GM23338 (cell line): ENCODE measurements at regions not wholly inside any gene's neighbourhood (a gene's known extent, or its start where the extent isn't known, plus 50 kb on each side); places are given as distances from the start of the nearest gene placed in this dataset.

Source experiments
- ATAC-seq: fragments of 200-7000 bp; cut with Tn5 transposase; 3 replicates; pipeline ENCODE4 v1.9.1; 2020
- DNase-seq: peaks from one replicate; pipeline ENCODE4 v3.0.0-alpha.2; 2015; ENCODE audit warnings: low spot score
- H2AFZ ChIP-seq: fragments of 200-600 bp; sonication (generic); 2 replicates; pipeline ENCODE4 v1.8.0; 2016; ENCODE audit warnings: antibody characterized with exemption, mild to moderate bottlenecking, moderate library complexity
- H3F3A ChIP-seq: fragments of 200-600 bp; sonication (generic); replicated peaks from 2 replicates; pipeline ENCODE4 v1.8.0; 2017; ENCODE audit warnings: antibody characterized with exemption, mixed run types, low read depth
- H3K27ac ChIP-seq: fragments of 200-600 bp; sonication (generic); 2 replicates; pipeline ENCODE4 v1.6.1; 2016; ENCODE audit warnings: low read depth
- H3K27me3 ChIP-seq: fragments of 200-600 bp; sonication (generic); 2 replicates; pipeline ENCODE4 v1.8.0; 2016; ENCODE audit warnings: mild to moderate bottlenecking, mixed run types, moderate library complexity; ENCODE audit not compliant: insufficient read depth
- H3K36me3 ChIP-seq: fragments of 200-600 bp; sonication (generic); 2 replicates; pipeline ENCODE4 v1.8.0; 2016; ENCODE audit warnings: mild to moderate bottlenecking; ENCODE audit not compliant: insufficient read depth
- H3K4me1 ChIP-seq: fragments of 200-600 bp; sonication (generic); 2 replicates; pipeline ENCODE4 v1.8.0; 2016; ENCODE audit warnings: mild to moderate bottlenecking, moderate library complexity; ENCODE audit not compliant: insufficient read depth
- H3K4me2 ChIP-seq: fragments of 200-600 bp; sonication (generic); 2 replicates; pipeline ENCODE4 v1.7.1; 2017; ENCODE audit warnings: mixed run types
- H3K4me3 ChIP-seq: fragments of 200-600 bp; sonication (generic); 2 replicates; pipeline ENCODE4 v1.6.1; 2016; ENCODE audit warnings: mixed run types
- H3K79me2 ChIP-seq: fragments of 200-600 bp; sonication (generic); replicated peaks from 2 replicates; pipeline ENCODE4 v1.8.0; 2017; ENCODE audit warnings: mild to moderate bottlenecking; ENCODE audit not compliant: insufficient read depth
- H3K9me2 ChIP-seq: fragments of 200-600 bp; sonication (generic); 2 replicates; pipeline ENCODE4 v1.8.0; 2017; ENCODE audit not compliant: insufficient read depth
- H4K20me1 ChIP-seq: fragments of 200-600 bp; sonication (generic); replicated peaks from 2 replicates; pipeline ENCODE4 v1.8.0; 2017; ENCODE audit warnings: mild to moderate bottlenecking; ENCODE audit not compliant: insufficient read depth
- H3K27ac Mint-ChIP-seq: 2 replicates; pipeline ENCODE4 v1.8.0; 2020; ENCODE audit warnings: inconsistent platforms, mild to moderate bottlenecking, moderate library complexity, mixed read lengths
- H3K27me3 Mint-ChIP-seq: 3 replicates; pipeline ENCODE4 v1.8.0; 2022; ENCODE audit warnings: low read depth, mild to moderate bottlenecking, moderate library complexity, mixed read lengths, inconsistent platforms; ENCODE audit not compliant: insufficient read depth, poor library complexity
- H3K36me3 Mint-ChIP-seq: 3 replicates; pipeline ENCODE4 v1.8.0; 2021; ENCODE audit warnings: low read depth, mild to moderate bottlenecking, inconsistent platforms, moderate library complexity, mixed read lengths
- H3K4me1 Mint-ChIP-seq: 3 replicates; pipeline ENCODE4 v1.8.0; 2020; ENCODE audit warnings: mild to moderate bottlenecking, inconsistent platforms, mixed read lengths
- H3K4me3 Mint-ChIP-seq: 3 replicates; pipeline ENCODE4 v1.8.0; 2021; ENCODE audit warnings: moderate library complexity, mild to moderate bottlenecking, inconsistent platforms, mixed read lengths
- H3K9me3 Mint-ChIP-seq: 3 replicates; pipeline ENCODE4 v1.8.0; 2020; ENCODE audit warnings: moderate library complexity, mild to moderate bottlenecking, inconsistent platforms, mixed read lengths
- CREB1 ChIP-seq: fragments of 250-450 bp; sonication (Bioruptor Pico); IDR thresholded peaks from 2 replicates; pipeline ENCODE4 v1.5.0; 2020; ENCODE audit warnings: low read depth, mild to moderate bottlenecking, moderate library complexity
- EZH2 ChIP-seq: fragments of 200-600 bp; sonication (generic); IDR thresholded peaks from one replicate; pipeline ENCODE4 v1.8.0; 2017; ENCODE audit warnings: antibody characterized with exemption, mild to moderate bottlenecking, low read depth; ENCODE audit not compliant: unreplicated experiment
- EZH2phosphoT487 ChIP-seq: fragments of 200-600 bp; sonication (generic); IDR thresholded peaks from one replicate; pipeline ENCODE4 v1.8.1; 2018; ENCODE audit warnings: antibody characterized with exemption; ENCODE audit not compliant: unreplicated experiment
- JUNB ChIP-seq: IDR thresholded peaks from one replicate; pipeline ENCODE4 v1.6.1; 2016; ENCODE audit warnings: antibody characterized with exemption; ENCODE audit not compliant: unreplicated experiment
- NANOG ChIP-seq: IDR thresholded peaks from 2 replicates; pipeline ENCODE4 v1.6.1; 2016; ENCODE audit warnings: antibody characterized with exemption, borderline replicate concordance
- POLR2AphosphoS5 ChIP-seq: IDR thresholded peaks from 2 replicates; pipeline ENCODE4 v1.6.1; 2016; ENCODE audit warnings: antibody characterized with exemption, low read depth
- STAT1 ChIP-seq: IDR thresholded peaks from one replicate; pipeline ENCODE4 v1.6.1; 2016; ENCODE audit warnings: antibody characterized with exemption; ENCODE audit not compliant: unreplicated experiment
- ZNF114 ChIP-seq: fragments of 250-450 bp; sonication (Bioruptor Pico); IDR thresholded peaks from 2 replicates; pipeline ENCODE4 v1.5.0; 2020; ENCODE audit warnings: mild to moderate bottlenecking, moderate library complexity
- ZNF331 ChIP-seq: fragments of 250-450 bp; sonication (Bioruptor Pico); IDR thresholded peaks from 2 replicates; pipeline ENCODE4 v1.5.0; 2020; ENCODE audit warnings: low read depth, mild to moderate bottlenecking, moderate library complexity
- TF ChIP-seq, protein P1 (sequence below): IDR thresholded peaks from one replicate; pipeline ENCODE4 v1.6.1; 2018; ENCODE audit warnings: antibody characterized with exemption; ENCODE audit not compliant: unreplicated experiment
- TF ChIP-seq, protein P2 (sequence below): fragments of 250-450 bp; sonication (Bioruptor Pico); IDR thresholded peaks from 2 replicates; pipeline ENCODE4 v1.5.0; 2020; ENCODE audit warnings: mild to moderate bottlenecking, moderate library complexity
- TF ChIP-seq, protein P3 (sequence below): IDR thresholded peaks from 2 replicates; pipeline ENCODE4 v1.6.1; 2016; ENCODE audit warnings: antibody characterized with exemption

DNA sequence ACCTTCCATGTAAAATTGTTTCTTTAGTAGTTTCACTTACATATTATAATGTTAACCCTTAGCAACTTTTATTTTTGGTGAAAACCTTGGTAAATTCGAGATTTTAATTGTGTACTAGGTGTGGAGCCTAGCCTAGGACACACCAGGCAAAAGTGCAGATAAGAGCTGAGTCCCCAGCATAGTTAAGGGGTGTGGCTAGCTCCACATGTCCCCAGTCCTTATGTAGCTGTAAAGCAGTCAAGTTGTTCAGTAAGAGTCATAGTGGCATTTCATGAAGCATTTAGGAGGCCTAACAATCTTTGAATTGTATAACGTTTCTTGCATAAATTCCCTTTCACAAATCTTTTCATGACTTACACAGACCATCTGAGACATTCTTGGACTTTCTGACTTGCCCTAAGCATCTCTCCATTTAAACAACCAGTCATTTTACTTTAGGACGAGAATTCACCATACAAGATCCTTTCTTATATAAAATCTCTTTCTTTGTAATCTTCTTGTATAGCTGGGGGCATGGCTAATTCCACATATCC lies 53.8 kb upstream of the INHBA start:
- no peak overlapping the region for H3K4me3 ChIP-seq
- Mint-ChIP-seq H3K27ac (no peak overlapping the region), H3K9me3 (peaks cover 78% of the 10 kb centered on the region), H3K4me1 (no peaks in the 10 kb centered on the region), H3K27me3 (peaks cover 2% of the 10 kb centered on the region), H3K36me3 (peaks cover 44% of the 10 kb centered on the region; the same call in 2 of the 3 replicates), H3K4me3 (no peak overlapping the region)
- H3K9me2 ChIP-seq, result no peaks in the 10 kb centered on the region
- DNase-seq (no peak), ATAC-seq (no peak)
- no peaks in the 10 kb centered on the region for H3F3A ChIP-seq
- no peaks in the 10 kb centered on the region for H3K4me1 ChIP-seq
- no peak overlapping the region for H3K27ac ChIP-seq
- H2AFZ ChIP-seq, result no peak overlapping the region
- H3K27me3 ChIP-seq, result no peaks in the 10 kb centered on the region
- TF ChIP-seq CREB1 (CRISPR knock-in tag), result no peak
- TF ChIP-seq STAT1, result no peak
- TF ChIP-seq, protein P1, sequence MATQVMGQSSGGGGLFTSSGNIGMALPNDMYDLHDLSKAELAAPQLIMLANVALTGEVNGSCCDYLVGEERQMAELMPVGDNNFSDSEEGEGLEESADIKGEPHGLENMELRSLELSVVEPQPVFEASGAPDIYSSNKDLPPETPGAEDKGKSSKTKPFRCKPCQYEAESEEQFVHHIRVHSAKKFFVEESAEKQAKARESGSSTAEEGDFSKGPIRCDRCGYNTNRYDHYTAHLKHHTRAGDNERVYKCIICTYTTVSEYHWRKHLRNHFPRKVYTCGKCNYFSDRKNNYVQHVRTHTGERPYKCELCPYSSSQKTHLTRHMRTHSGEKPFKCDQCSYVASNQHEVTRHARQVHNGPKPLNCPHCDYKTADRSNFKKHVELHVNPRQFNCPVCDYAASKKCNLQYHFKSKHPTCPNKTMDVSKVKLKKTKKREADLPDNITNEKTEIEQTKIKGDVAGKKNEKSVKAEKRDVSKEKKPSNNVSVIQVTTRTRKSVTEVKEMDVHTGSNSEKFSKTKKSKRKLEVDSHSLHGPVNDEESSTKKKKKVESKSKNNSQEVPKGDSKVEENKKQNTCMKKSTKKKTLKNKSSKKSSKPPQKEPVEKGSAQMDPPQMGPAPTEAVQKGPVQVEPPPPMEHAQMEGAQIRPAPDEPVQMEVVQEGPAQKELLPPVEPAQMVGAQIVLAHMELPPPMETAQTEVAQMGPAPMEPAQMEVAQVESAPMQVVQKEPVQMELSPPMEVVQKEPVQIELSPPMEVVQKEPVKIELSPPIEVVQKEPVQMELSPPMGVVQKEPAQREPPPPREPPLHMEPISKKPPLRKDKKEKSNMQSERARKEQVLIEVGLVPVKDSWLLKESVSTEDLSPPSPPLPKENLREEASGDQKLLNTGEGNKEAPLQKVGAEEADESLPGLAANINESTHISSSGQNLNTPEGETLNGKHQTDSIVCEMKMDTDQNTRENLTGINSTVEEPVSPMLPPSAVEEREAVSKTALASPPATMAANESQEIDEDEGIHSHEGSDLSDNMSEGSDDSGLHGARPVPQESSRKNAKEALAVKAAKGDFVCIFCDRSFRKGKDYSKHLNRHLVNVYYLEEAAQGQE, result no peak
- H3K79me2 ChIP-seq, result no peaks in the 10 kb centered on the region
- no peaks in the 10 kb centered on the region for H4K20me1 ChIP-seq
- no peak overlapping the region for H3K4me2 ChIP-seq
- H3K36me3 ChIP-seq, result peaks cover 28% of the 10 kb centered on the region

DNA sequence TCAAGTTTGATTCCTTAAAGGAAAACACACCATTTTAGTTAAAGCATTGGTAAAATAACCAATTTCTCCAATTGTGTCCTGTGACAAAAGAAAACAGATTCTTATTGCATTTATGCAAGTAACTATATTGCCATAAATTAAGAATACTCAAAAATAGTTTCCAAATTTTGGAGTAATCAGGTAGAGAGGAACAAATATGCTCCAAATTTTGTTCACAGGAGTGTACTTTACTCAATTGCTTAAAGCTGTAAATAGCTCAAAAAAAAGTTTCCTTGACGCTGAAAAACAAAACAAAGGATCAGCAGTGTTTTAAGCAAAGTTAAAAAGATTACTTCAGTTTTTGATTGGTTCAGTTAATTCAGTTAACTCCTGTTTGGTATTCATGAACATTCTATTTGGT lies 52.2 kb upstream of the INHBA start:
- peaks cover 42% of the 10 kb centered on the region; the same call in 2 of the 3 replicates for H3K36me3 Mint-ChIP-seq
- Histone ChIP-seq H3K27ac (no peak overlapping the region), H4K20me1 (no peaks in the 10 kb centered on the region), H3K4me1 (no peaks in the 10 kb centered on the region), H2AFZ (no peak overlapping the region), H3K36me3 (peaks cover 28% of the 10 kb centered on the region), H3K4me2 (no peak overlapping the region), H3F3A (no peaks in the 10 kb centered on the region), H3K27me3 (no peaks in the 10 kb centered on the region), H3K4me3 (no peak overlapping the region; the same call in 1 of the 2 replicates), H3K9me2 (peaks cover 5% of the 10 kb centered on the region; the same call in 1 of the 2 replicates), H3K79me2 (no peaks in the 10 kb centered on the region)
- H3K27me3 Mint-ChIP-seq, result peaks cover 2% of the 10 kb centered on the region
- no peak overlapping the region for H3K27ac Mint-ChIP-seq
- no peaks in the 10 kb centered on the region for H3K4me1 Mint-ChIP-seq
- peaks cover 77% of the 10 kb centered on the region for H3K9me3 Mint-ChIP-seq
- DNase-seq, result no peak
- ATAC-seq, result no peak
- H3K4me3 Mint-ChIP-seq, result no peak overlapping the region
- TF ChIP-seq ZNF114 (CRISPR knock-in tag), result no peak
- TF ChIP-seq, protein P2, sequence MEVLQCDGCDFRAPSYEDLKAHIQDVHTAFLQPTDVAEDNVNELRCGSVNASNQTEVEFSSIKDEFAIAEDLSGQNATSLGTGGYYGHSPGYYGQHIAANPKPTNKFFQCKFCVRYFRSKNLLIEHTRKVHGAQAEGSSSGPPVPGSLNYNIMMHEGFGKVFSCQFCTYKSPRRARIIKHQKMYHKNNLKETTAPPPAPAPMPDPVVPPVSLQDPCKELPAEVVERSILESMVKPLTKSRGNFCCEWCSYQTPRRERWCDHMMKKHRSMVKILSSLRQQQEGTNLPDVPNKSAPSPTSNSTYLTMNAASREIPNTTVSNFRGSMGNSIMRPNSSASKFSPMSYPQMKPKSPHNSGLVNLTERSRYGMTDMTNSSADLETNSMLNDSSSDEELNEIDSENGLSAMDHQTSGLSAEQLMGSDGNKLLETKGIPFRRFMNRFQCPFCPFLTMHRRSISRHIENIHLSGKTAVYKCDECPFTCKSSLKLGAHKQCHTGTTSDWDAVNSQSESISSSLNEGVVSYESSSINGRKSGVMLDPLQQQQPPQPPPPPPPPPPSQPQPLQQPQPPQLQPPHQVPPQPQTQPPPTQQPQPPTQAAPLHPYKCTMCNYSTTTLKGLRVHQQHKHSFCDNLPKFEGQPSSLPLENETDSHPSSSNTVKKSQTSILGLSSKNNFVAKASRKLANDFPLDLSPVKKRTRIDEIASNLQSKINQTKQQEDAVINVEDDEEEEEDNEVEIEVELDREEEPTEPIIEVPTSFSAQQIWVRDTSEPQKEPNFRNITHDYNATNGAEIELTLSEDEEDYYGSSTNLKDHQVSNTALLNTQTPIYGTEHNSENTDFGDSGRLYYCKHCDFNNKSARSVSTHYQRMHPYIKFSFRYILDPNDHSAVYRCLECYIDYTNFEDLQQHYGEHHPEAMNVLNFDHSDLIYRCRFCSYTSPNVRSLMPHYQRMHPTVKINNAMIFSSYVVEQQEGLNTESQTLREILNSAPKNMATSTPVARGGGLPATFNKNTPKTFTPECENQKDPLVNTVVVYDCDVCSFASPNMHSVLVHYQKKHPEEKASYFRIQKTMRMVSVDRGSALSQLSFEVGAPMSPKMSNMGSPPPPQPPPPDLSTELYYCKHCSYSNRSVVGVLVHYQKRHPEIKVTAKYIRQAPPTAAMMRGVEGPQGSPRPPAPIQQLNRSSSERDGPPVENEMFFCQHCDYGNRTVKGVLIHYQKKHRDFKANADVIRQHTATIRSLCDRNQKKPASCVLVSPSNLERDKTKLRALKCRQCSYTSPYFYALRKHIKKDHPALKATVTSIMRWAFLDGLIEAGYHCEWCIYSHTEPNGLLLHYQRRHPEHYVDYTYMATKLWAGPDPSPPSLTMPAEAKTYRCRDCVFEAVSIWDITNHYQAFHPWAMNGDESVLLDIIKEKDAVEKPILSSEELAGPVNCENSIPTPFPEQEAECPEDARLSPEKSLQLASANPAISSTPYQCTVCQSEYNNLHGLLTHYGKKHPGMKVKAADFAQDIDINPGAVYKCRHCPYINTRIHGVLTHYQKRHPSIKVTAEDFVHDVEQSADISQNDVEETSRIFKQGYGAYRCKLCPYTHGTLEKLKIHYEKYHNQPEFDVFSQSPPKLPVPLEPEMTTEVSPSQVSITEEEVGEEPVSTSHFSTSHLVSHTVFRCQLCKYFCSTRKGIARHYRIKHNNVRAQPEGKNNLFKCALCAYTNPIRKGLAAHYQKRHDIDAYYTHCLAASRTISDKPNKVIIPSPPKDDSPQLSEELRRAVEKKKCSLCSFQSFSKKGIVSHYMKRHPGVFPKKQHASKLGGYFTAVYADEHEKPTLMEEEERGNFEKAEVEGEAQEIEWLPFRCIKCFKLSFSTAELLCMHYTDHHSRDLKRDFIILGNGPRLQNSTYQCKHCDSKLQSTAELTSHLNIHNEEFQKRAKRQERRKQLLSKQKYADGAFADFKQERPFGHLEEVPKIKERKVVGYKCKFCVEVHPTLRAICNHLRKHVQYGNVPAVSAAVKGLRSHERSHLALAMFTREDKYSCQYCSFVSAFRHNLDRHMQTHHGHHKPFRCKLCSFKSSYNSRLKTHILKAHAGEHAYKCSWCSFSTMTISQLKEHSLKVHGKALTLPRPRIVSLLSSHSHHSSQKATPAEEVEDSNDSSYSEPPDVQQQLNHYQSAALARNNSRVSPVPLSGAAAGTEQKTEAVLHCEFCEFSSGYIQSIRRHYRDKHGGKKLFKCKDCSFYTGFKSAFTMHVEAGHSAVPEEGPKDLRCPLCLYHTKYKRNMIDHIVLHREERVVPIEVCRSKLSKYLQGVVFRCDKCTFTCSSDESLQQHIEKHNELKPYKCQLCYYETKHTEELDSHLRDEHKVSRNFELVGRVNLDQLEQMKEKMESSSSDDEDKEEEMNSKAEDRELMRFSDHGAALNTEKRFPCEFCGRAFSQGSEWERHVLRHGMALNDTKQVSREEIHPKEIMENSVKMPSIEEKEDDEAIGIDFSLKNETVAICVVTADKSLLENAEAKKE (CRISPR knock-in tag), result no peak
- TF ChIP-seq, protein P3, sequence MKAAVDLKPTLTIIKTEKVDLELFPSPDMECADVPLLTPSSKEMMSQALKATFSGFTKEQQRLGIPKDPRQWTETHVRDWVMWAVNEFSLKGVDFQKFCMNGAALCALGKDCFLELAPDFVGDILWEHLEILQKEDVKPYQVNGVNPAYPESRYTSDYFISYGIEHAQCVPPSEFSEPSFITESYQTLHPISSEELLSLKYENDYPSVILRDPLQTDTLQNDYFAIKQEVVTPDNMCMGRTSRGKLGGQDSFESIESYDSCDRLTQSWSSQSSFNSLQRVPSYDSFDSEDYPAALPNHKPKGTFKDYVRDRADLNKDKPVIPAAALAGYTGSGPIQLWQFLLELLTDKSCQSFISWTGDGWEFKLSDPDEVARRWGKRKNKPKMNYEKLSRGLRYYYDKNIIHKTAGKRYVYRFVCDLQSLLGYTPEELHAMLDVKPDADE, result no peak
- no peak for TF ChIP-seq EZH2
- TF ChIP-seq CREB1 (CRISPR knock-in tag), result no peak
- TF ChIP-seq NANOG, result no peak
- TF ChIP-seq EZH2phosphoT487, result no peak
- no peak for TF ChIP-seq STAT1
- no peak for TF ChIP-seq JUNB
- no peak for TF ChIP-seq POLR2AphosphoS5
- no peak for TF ChIP-seq ZNF331 (CRISPR knock-in tag)
